ENCODE measurements at regions not wholly inside any gene's neighbourhood (a gene's known extent, or its start where the extent isn't known, plus 50 kb on each side); places are given as distances from the start of the nearest gene placed in this dataset.

GRCh38 chr14:55799508-55800095 is 219.6 kb downstream of the KTN1 start (continued):
- TF ChIP-seq, protein P1, sequence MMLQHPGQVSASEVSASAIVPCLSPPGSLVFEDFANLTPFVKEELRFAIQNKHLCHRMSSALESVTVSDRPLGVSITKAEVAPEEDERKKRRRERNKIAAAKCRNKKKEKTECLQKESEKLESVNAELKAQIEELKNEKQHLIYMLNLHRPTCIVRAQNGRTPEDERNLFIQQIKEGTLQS (IDR thresholded peaks at IDR 0.05), result no peak
- TF ChIP-seq HNF4A (conservative IDR thresholded peaks at IDR 0.05) (no peak), RAD21 (IDR thresholded peaks at IDR 0.05) (no peak)

DNA sequence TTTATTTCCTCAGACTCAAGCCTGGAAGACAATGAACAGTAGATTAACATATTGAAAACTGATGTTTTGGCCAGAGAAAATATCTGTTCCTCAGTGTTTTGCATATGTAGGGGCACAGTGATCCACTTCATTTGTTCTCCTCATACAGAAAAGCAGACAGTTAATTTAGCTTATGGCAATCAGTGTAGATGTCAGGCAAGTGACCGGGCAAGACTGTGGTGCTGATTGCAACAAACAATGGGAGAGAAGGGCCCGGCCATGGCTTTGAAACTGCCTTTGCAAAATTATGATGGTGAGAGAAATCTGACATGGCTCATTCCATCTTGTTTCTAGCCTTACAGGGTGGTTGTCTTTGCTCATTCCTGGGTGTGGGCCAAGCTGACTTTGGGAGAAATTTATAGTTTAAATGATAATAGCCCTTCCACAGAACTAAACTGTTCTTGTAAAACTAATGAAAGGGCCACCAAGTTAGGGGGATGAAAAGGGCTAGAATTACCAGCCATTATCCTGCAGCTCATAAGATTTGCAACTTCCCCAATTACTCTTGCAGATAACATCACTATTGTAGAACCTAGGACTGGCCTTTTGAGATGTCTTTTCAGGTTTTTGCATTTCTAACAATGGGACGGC is 220.3 kb downstream of the KTN1 start:
- Histone ChIP-seq H3K9ac (ENCODE audit: low read depth in 1 of 2, low read length in 2 of 2) (no peak overlapping the region), H3K9me3 (ENCODE audit: control insufficient read depth in 4 of 4, low read length in 3 of 4) (no peaks in the 10 kb centered on the region), H3K36me3 (ENCODE audit: control insufficient read depth in 4 of 4, insufficient read depth in 3 of 4, low read depth in 1 of 4, low read length in 3 of 4) (no peaks in the 10 kb centered on the region), H3K27ac (ENCODE audit: low read depth in 1 of 2, low read length in 2 of 2) (no peak overlapping the region), H3K4me1 (ENCODE audit: control insufficient read depth in 4 of 4, insufficient read depth in 4 of 4, low read length in 3 of 4) (no peaks in the 10 kb centered on the region), H3K27me3 (ENCODE audit: control insufficient read depth in 4 of 4, insufficient read depth in 4 of 4, low read length in 3 of 4) (no peaks in the 10 kb centered on the region), H3K4me3 (ENCODE audit: low read depth in 1 of 3, low read length in 3 of 3) (no peak overlapping the region)
- DNase-seq (ENCODE audit: low spot score), result no peak
- WGBS, result 92% methylated on average over 3 of the region's 3 CpGs
- no peak for TF ChIP-seq HNF4A (conservative IDR thresholded peaks at IDR 0.05)
- no peak for TF ChIP-seq NR2F2 (IDR thresholded peaks at IDR 0.05)
- TF ChIP-seq CTCF (IDR thresholded peaks at IDR 0.05; ENCODE audit: low read depth, low read length, missing input control), result no peak
- TF ChIP-seq TAF1 (conservative IDR thresholded peaks at IDR 0.05), result no peak
- TF ChIP-seq, protein P2, sequence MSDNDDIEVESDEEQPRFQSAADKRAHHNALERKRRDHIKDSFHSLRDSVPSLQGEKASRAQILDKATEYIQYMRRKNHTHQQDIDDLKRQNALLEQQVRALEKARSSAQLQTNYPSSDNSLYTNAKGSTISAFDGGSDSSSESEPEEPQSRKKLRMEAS (IDR thresholded peaks at IDR 0.05), result no peak

GRCh38 chr14:55801121-55801520 is 221.1 kb downstream of the KTN1 start:
- Histone ChIP-seq H3K9ac (ENCODE audit: low read depth in 1 of 2, low read length in 2 of 2) (no peak overlapping the region), H3K27me3 (ENCODE audit: control insufficient read depth in 4 of 4, insufficient read depth in 4 of 4, low read length in 3 of 4) (no peaks in the 10 kb centered on the region), H3K36me3 (ENCODE audit: control insufficient read depth in 4 of 4, insufficient read depth in 3 of 4, low read depth in 1 of 4, low read length in 3 of 4) (no peaks in the 10 kb centered on the region), H3K4me3 (ENCODE audit: low read depth in 1 of 3, low read length in 3 of 3) (no peak overlapping the region), H3K4me1 (ENCODE audit: control insufficient read depth in 4 of 4, insufficient read depth in 4 of 4, low read length in 3 of 4) (no peaks in the 10 kb centered on the region), H3K9me3 (ENCODE audit: control insufficient read depth in 4 of 4, low read length in 3 of 4) (no peaks in the 10 kb centered on the region), H3K27ac (ENCODE audit: low read depth in 1 of 2, low read length in 2 of 2) (no peak overlapping the region)
- TF ChIP-seq, protein P3, sequence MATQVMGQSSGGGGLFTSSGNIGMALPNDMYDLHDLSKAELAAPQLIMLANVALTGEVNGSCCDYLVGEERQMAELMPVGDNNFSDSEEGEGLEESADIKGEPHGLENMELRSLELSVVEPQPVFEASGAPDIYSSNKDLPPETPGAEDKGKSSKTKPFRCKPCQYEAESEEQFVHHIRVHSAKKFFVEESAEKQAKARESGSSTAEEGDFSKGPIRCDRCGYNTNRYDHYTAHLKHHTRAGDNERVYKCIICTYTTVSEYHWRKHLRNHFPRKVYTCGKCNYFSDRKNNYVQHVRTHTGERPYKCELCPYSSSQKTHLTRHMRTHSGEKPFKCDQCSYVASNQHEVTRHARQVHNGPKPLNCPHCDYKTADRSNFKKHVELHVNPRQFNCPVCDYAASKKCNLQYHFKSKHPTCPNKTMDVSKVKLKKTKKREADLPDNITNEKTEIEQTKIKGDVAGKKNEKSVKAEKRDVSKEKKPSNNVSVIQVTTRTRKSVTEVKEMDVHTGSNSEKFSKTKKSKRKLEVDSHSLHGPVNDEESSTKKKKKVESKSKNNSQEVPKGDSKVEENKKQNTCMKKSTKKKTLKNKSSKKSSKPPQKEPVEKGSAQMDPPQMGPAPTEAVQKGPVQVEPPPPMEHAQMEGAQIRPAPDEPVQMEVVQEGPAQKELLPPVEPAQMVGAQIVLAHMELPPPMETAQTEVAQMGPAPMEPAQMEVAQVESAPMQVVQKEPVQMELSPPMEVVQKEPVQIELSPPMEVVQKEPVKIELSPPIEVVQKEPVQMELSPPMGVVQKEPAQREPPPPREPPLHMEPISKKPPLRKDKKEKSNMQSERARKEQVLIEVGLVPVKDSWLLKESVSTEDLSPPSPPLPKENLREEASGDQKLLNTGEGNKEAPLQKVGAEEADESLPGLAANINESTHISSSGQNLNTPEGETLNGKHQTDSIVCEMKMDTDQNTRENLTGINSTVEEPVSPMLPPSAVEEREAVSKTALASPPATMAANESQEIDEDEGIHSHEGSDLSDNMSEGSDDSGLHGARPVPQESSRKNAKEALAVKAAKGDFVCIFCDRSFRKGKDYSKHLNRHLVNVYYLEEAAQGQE (IDR thresholded peaks at IDR 0.05), result no peak
- no peak for DNase-seq (ENCODE audit: low spot score)
- 0% methylated on average over 1 of the region's 1 CpG for WGBS

All from liver (tissue), 8 donors.